Hepatocyte (in vitro differentiated cells): ENCODE measurements at regions not wholly inside any gene's neighbourhood (a gene's known extent, or its start where the extent isn't known, plus 50 kb on each side); places are given as distances from the start of the nearest gene placed in this dataset.
"Not testable (repeated sequence)": the region's sequence is repeated elsewhere in the genome, so short reads cannot be mapped to it uniquely, and the experiment has no call there.

ENCODE experiments used
- DNase-seq: peaks from one replicate; pipeline ENCODE4 v3.0.0-alpha.2; 2016; ENCODE audit warnings: low spot score
- H2AFZ ChIP-seq: fragments of 200-600 bp; sonication (generic); 2 replicates; pipeline ENCODE4 v1.6.0; 2016; ENCODE audit warnings: antibody characterized with exemption, mild to moderate bottlenecking
- H3K27ac ChIP-seq: fragments of 200-600 bp; sonication (generic); 2 replicates; pipeline ENCODE4 v1.5.1; 2016; ENCODE audit warnings: mild to moderate bottlenecking
- H3K27me3 ChIP-seq: fragments of 200-600 bp; sonication (generic); 2 replicates; pipeline ENCODE4 v1.6.1; 2016
- H3K36me3 ChIP-seq: fragments of 200-600 bp; sonication (generic); replicated peaks from 2 replicates; pipeline ENCODE4 v1.5.1; 2016; ENCODE audit warnings: low read depth; ENCODE audit not compliant: insufficient read depth
- H3K4me1 ChIP-seq: fragments of 200-600 bp; sonication (generic); 2 replicates; pipeline ENCODE4 v1.5.1; 2016; ENCODE audit warnings: mild to moderate bottlenecking, moderate library complexity; ENCODE audit not compliant: insufficient read depth
- H3K4me2 ChIP-seq: fragments of 200-600 bp; sonication (generic); 2 replicates; pipeline ENCODE4 v1.6.0; 2016
- H3K4me3 ChIP-seq: fragments of 200-600 bp; sonication (generic); 2 replicates; pipeline ENCODE4 v1.5.1; 2016; ENCODE audit warnings: mild to moderate bottlenecking
- H3K79me2 ChIP-seq: fragments of 200-600 bp; sonication (generic); 2 replicates; pipeline ENCODE4 v1.6.0; 2017; ENCODE audit warnings: mild to moderate bottlenecking
- H3K9me2 ChIP-seq: fragments of 200-600 bp; sonication (generic); replicated peaks from 2 replicates; pipeline ENCODE4 v1.6.0; 2017; ENCODE audit warnings: mild to moderate bottlenecking; ENCODE audit not compliant: insufficient read depth
- H3K9me3 ChIP-seq: fragments of 200-600 bp; sonication (generic); 2 replicates; pipeline ENCODE4 v1.5.1; 2016; ENCODE audit warnings: low read depth, mild to moderate bottlenecking
- H4K20me1 ChIP-seq: fragments of 200-600 bp; sonication (generic); 2 replicates; pipeline ENCODE4 v1.6.0; 2016; ENCODE audit warnings: mild to moderate bottlenecking; ENCODE audit not compliant: insufficient read depth, poor library complexity, severe bottlenecking
- EZH2 ChIP-seq: fragments of 200-600 bp; sonication (generic); IDR thresholded peaks from 2 replicates; pipeline ENCODE4 v1.6.1; 2016; ENCODE audit warnings: antibody characterized with exemption, mild to moderate bottlenecking, borderline replicate concordance
- EZH2phosphoT487 ChIP-seq: fragments of 200-600 bp; sonication (generic); IDR thresholded peaks from one replicate; pipeline ENCODE4 v1.6.1; 2018; ENCODE audit warnings: antibody characterized with exemption, mild to moderate bottlenecking, low read depth, moderate library complexity; ENCODE audit not compliant: unreplicated experiment, severe bottlenecking
- WGBS: methylation state at CpG from one replicate; pipeline ENCODE4 v1.1.6; 2016; ENCODE audit warnings: low lambda C conversion rate; ENCODE audit errors: missing lambda C conversion rate; 5-methylcytosine and 5-hydroxymethylcytosine counted together
- TF ChIP-seq, protein P1 (sequence below): fragments of 200-600 bp; sonication (generic); IDR thresholded peaks from 2 replicates; pipeline ENCODE4 v1.5.1; 2016; ENCODE audit warnings: antibody characterized with exemption, mild to moderate bottlenecking; ENCODE audit not compliant: poor library complexity

DNA sequence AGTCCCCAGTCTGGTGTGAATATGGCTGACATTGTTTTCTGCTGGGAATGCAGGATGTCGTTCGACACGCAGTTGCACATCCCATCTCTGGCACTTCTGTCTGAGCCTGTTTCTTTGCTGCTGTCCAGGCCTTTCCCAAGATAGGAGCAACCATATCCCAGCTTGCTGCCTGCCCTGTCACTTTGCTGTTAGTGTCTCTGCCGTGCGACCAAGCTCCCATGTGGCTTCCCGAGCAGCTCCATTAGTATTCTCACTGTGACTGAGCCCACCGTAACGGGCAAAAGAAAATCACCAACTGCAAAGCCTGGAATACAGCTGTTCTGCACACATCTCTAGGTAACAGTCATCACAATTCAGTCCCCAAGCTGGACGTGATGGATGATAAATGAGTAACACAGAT, 66.0 kb upstream of the CPSF6 start:
- no peak overlapping the region for H3K4me2 ChIP-seq
- H3K4me1 ChIP-seq, result no peaks in the 10 kb centered on the region
- no peaks in the 10 kb centered on the region for H4K20me1 ChIP-seq
- no peak overlapping the region for H3K4me3 ChIP-seq
- H3K79me2 ChIP-seq, result no peaks in the 10 kb centered on the region
- TF ChIP-seq EZH2 (no peak), EZH2phosphoT487 (no peak)
- TF ChIP-seq, protein P1, sequence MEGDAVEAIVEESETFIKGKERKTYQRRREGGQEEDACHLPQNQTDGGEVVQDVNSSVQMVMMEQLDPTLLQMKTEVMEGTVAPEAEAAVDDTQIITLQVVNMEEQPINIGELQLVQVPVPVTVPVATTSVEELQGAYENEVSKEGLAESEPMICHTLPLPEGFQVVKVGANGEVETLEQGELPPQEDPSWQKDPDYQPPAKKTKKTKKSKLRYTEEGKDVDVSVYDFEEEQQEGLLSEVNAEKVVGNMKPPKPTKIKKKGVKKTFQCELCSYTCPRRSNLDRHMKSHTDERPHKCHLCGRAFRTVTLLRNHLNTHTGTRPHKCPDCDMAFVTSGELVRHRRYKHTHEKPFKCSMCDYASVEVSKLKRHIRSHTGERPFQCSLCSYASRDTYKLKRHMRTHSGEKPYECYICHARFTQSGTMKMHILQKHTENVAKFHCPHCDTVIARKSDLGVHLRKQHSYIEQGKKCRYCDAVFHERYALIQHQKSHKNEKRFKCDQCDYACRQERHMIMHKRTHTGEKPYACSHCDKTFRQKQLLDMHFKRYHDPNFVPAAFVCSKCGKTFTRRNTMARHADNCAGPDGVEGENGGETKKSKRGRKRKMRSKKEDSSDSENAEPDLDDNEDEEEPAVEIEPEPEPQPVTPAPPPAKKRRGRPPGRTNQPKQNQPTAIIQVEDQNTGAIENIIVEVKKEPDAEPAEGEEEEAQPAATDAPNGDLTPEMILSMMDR, result no peak
- no peaks in the 10 kb centered on the region for H3K9me2 ChIP-seq
- H2AFZ ChIP-seq, result no peak overlapping the region
- no peak for DNase-seq
- H3K27me3 ChIP-seq, result no peaks in the 10 kb centered on the region
- no peak overlapping the region for H3K27ac ChIP-seq
- no peaks in the 10 kb centered on the region for H3K9me3 ChIP-seq
- no peaks in the 10 kb centered on the region for H3K36me3 ChIP-seq
- 60% methylated on average over 9 of the region's 9 CpGs for WGBS

DNA sequence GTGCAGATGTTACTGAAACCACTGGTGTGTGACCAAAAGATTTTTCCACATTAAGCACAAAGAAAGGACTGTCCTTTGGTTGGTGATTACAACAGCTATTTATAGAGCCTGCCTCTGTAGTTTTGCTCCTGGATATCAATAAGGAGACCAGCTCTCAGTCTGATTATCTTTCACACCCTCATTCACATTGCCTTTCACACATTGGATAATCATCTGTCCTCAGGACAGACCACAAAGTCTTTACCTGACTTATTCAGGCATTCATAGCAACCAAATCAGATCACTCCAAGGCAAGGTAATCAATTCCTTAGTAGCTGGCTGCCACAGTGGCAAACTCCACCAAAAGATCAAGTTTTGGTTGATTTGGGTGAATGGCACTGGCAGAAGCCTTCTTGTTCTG, 59.6 kb upstream of the CPSF6 start:
- Histone ChIP-seq H3K27me3 (no peaks in the 10 kb centered on the region), H3K4me1 (no peaks in the 10 kb centered on the region), H3K36me3 (no peaks in the 10 kb centered on the region), H2AFZ (no peak overlapping the region), H3K79me2 (no peaks in the 10 kb centered on the region), H4K20me1 (no peaks in the 10 kb centered on the region), H3K4me3 (no peak overlapping the region), H3K4me2 (no peak overlapping the region), H3K9me3 (no peaks in the 10 kb centered on the region), H3K9me2 (no peaks in the 10 kb centered on the region), H3K27ac (no peak overlapping the region)
- TF ChIP-seq EZH2 (no peak), EZH2phosphoT487 (no peak)
- TF ChIP-seq, protein P1, result no peak
- no peak for DNase-seq

DNA sequence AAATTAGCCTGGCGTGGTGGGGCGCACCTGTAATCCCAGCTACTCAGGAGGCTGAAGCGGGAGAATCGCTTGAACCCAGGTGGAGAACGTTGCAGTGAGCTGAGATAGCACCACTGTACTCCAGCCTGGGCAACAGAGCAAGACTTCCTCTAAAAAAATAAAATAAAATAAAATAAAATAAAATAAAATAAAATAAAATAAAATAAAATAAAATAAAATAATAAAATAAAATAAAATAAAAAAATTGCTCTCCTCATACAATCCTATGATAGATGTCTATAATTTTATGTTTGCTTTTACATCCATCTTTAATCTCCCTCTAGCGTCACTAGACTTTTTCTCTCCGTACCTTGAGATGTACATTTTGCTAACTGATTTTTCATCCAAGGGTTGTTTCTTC, 51.8 kb upstream of the CPSF6 start:
- H2AFZ ChIP-seq, H3K4me1 ChIP-seq, H3K4me2 ChIP-seq, H3K27ac ChIP-seq, DNase-seq, H3K9me3 ChIP-seq, H3K36me3 ChIP-seq, H3K79me2 ChIP-seq, H3K4me3 ChIP-seq, H3K9me2 ChIP-seq, H4K20me1 ChIP-seq, H3K27me3 ChIP-seq: not testable (repeated sequence)
- 58% methylated on average over 7 of the region's 7 CpGs for WGBS

DNA sequence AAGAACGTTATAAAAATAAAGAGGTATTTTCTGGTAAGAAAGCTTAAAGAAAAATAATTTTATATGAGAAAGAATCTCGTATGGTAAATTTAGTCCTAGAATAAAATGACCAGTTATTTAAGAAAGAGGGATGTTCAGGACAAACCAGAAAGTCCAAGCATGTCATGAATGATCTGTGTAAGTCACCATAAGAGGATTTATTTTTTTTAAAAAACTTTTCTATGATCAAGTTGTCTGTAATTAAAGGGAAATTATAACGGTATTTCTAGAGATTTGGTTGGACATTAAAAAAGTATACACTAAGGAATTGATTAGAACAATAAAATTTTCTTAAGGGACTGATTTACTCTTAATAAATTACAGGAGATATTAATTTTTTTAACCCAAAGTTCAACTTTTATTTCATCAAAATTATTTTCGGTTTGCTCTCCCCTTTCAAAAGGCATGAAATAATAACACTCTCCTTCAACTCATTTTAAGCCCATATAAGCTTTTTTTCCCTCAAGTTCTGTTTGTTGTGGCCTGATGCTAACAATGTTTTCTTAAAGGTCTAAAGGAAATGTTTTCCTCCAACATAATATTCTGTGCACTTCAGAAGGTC, 49.9 kb upstream of the CPSF6 start:
- Histone ChIP-seq H2AFZ (no peak overlapping the region), H3K27me3 (no peaks in the 10 kb centered on the region), H3K4me2 (no peak overlapping the region), H3K36me3 (no peaks in the 10 kb centered on the region), H3K27ac (no peak overlapping the region), H3K9me2 (no peaks in the 10 kb centered on the region), H3K4me3 (no peak overlapping the region), H3K4me1 (no peaks in the 10 kb centered on the region), H3K79me2 (no peaks in the 10 kb centered on the region), H3K9me3 (peaks cover 5% of the 10 kb centered on the region), H4K20me1 (no peaks in the 10 kb centered on the region)
- DNase-seq, result no peak
- 41% methylated on average over 4 of the region's 4 CpGs for WGBS
- TF ChIP-seq EZH2phosphoT487 (no peak), EZH2 (no peak)
- TF ChIP-seq, protein P1, result no peak
